Loucy (cell line): ENCODE measurements at regions not wholly inside any gene's neighbourhood (a gene's known extent, or its start where the extent isn't known, plus 50 kb on each side); places are given as distances from the start of the nearest gene placed in this dataset.

ENCODE experiments used
- CTCF ChIP-seq: fragments of 200-600 bp; sonication (generic); conservative IDR thresholded peaks from 2 replicates; pipeline ENCODE4 v1.5.1; 2014; ENCODE audit warnings: mild to moderate bottlenecking, antibody characterized with exemption, low read length
- EZH2phosphoT487 ChIP-seq: fragments of 200-600 bp; IDR thresholded peaks from 2 replicates; pipeline ENCODE4 v1.6.1; 2018; ENCODE audit warnings: antibody characterized with exemption, mild to moderate bottlenecking, moderate library complexity, borderline replicate concordance

GRCh38 chr7:33697616-33698015 is 207.7 kb upstream of the BMPER start:
- TF ChIP-seq CTCF (no peak), EZH2phosphoT487 (no peak)
